SU-DHL-6 (cell line): ENCODE measurements at regions not wholly inside any gene's neighbourhood (a gene's known extent, or its start where the extent isn't known, plus 50 kb on each side); places are given as distances from the start of the nearest gene placed in this dataset.

ENCODE experiments used
- H2AFZ ChIP-seq: fragments of 200-600 bp; sonication (generic); 2 replicates; pipeline ENCODE4 v1.6.1; 2014; ENCODE audit warnings: low read depth, mild to moderate bottlenecking, moderate library complexity, mixed read lengths, antibody characterized with exemption, low read length; ENCODE audit not compliant: severe bottlenecking
- H3F3A ChIP-seq: fragments of 200-600 bp; shearing (Covaris generic); 2 replicates; pipeline ENCODE4 v1.6.0; 2016; ENCODE audit warnings: antibody characterized with exemption, mild to moderate bottlenecking; ENCODE audit not compliant: insufficient read depth
- H3K27ac ChIP-seq: fragments of 200-600 bp; sonication (generic); 2 replicates; pipeline ENCODE4 v1.5.1; 2016; ENCODE audit warnings: low read depth, mild to moderate bottlenecking, low read length, moderate library complexity, mixed read lengths
- H3K27me3 ChIP-seq: fragments of 200-600 bp; sonication (generic), shearing (Covaris generic); 2 replicates; pipeline ENCODE4 v1.6.0; 2014; ENCODE audit warnings: mild to moderate bottlenecking, low read length
- H3K36me3 ChIP-seq: fragments of 200-600 bp; sonication (generic); 2 replicates; pipeline ENCODE4 v1.6.1; 2014; ENCODE audit warnings: mild to moderate bottlenecking, low read length, mixed read lengths
- H3K4me2 ChIP-seq: fragments of 300-600, 200-600 bp; shearing (Covaris generic), sonication (generic); 2 replicates; pipeline ENCODE4 v1.6.0; 2014; ENCODE audit warnings: low read length, low read depth, mild to moderate bottlenecking; ENCODE audit not compliant: poor library complexity, severe bottlenecking
- H3K4me3 ChIP-seq: fragments of 200-600 bp; sonication (generic); 2 replicates; pipeline ENCODE4 v1.5.1; 2014; ENCODE audit warnings: antibody characterized with exemption, low read length, mild to moderate bottlenecking, mixed read lengths; ENCODE audit not compliant: insufficient read depth, poor library complexity, severe bottlenecking
- H3K79me2 ChIP-seq: fragments of 200-600 bp; sonication (generic); 2 replicates; pipeline ENCODE4 v1.6.1; 2014; ENCODE audit warnings: mild to moderate bottlenecking, low read length, moderate library complexity; ENCODE audit not compliant: insufficient read depth
- H3K9ac ChIP-seq: fragments of 200-600 bp; sonication (generic); 2 replicates; pipeline ENCODE4 v1.7.0; 2014; ENCODE audit warnings: mild to moderate bottlenecking, low read length
- H3K9me2 ChIP-seq: fragments of 200-600 bp; sonication (generic); replicated peaks from 2 replicates; pipeline ENCODE4 v1.6.1; 2014; ENCODE audit warnings: low read length; ENCODE audit not compliant: insufficient read depth
- H3K9me3 ChIP-seq: fragments of 200-600 bp; sonication (generic); 2 replicates; pipeline ENCODE4 v1.6.1; 2014; ENCODE audit warnings: low read length, mixed read lengths; ENCODE audit not compliant: insufficient read depth
- H4K20me1 ChIP-seq: fragments of 200-600 bp; sonication (generic); 2 replicates; pipeline ENCODE4 v1.6.1; 2014; ENCODE audit warnings: low read depth, mild to moderate bottlenecking, antibody characterized with exemption, low read length, moderate library complexity, mixed read lengths
- CTCF ChIP-seq: fragments of 200-600 bp; sonication (generic); IDR thresholded peaks from one replicate; pipeline ENCODE4 v1.5.1; 2017; ENCODE audit warnings: antibody characterized with exemption, mild to moderate bottlenecking, low read length, moderate library complexity; ENCODE audit not compliant: insufficient read depth, poor library complexity, severe bottlenecking
- EZH2phosphoT487 ChIP-seq: fragments of 200-600 bp; sonication (generic), shearing (Covaris generic); conservative IDR thresholded peaks from 2 replicates; pipeline ENCODE4 v1.6.1; 2018; ENCODE audit warnings: mild to moderate bottlenecking, antibody characterized with exemption, low read length, moderate library complexity, mixed read lengths

DNA sequence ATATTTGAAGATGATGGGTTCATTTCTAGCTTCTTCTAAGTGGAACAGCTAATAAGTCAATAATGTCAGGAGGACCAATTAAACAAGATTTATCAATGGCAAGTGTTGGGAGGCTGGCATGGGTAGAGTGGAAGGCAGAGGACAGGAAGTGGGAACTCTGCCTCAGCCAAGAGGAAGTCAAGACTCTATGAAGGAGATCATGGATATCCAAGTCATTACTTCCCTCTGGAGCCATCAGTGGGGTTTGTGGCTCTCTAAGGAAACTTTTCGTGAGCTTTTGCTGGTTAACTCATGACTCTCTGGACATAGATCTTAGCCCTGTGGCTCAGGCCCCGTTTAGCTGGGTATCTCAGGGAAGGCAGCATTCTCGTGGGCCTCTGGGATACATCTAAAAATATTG lies 410.4 kb upstream of the ID2 start:
- Histone ChIP-seq H3K9me2 (no peaks in the 10 kb centered on the region), H3K27me3 (no peaks in the 10 kb centered on the region; the same call in 1 of the 2 replicates), H3K4me2 (no peak overlapping the region), H3K27ac (no peak overlapping the region), H3K36me3 (no peaks in the 10 kb centered on the region), H3K79me2 (no peaks in the 10 kb centered on the region), H3K9me3 (no peaks in the 10 kb centered on the region; the same call in 1 of the 2 replicates), H3K4me3 (no peak overlapping the region), H3F3A (no peaks in the 10 kb centered on the region), H4K20me1 (no peaks in the 10 kb centered on the region), H2AFZ (no peak overlapping the region), H3K9ac (no peak overlapping the region)
- TF ChIP-seq EZH2phosphoT487: no peak
- TF ChIP-seq CTCF: no peak

DNA sequence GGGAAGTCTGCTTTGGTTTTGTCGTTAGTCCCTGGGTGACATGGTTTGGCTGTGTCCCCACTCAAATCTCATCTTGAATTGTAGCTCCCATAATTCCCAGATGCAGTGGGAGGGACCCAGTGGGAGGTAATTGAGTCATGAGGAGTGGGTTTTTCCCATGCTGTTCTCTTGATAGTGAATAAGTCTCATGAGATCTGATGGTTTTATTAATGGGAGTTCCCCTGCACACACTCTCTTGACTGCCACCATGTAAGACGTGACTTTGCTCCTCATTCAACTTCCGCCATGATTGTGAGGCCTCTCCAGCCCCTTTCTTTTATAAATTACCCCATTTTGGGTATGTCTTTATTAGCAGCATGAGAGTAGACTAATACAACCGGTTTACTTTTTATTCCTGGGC lies 405.8 kb upstream of the ID2 start:
- Histone ChIP-seq H3K9me2 (no peaks in the 10 kb centered on the region), H3K4me3 (no peak overlapping the region), H3K9me3 (no peaks in the 10 kb centered on the region; the same call in 1 of the 2 replicates), H3F3A (no peaks in the 10 kb centered on the region), H3K36me3 (no peaks in the 10 kb centered on the region), H3K79me2 (no peaks in the 10 kb centered on the region), H3K9ac (no peak overlapping the region), H3K27me3 (no peaks in the 10 kb centered on the region; the same call in 1 of the 2 replicates), H2AFZ (no peak overlapping the region), H3K27ac (no peak overlapping the region), H4K20me1 (no peaks in the 10 kb centered on the region), H3K4me2 (no peak overlapping the region)
- TF ChIP-seq EZH2phosphoT487: no peak
- TF ChIP-seq CTCF: no peak

- TF ChIP-seq CTCF: no peak
- no peak for TF ChIP-seq EZH2phosphoT487
- H3K4me3 ChIP-seq: no peak overlapping the region
- peak overlapping the region; percentile 45 for H3K4me2 ChIP-seq
- H3K36me3 ChIP-seq: no peaks in the 10 kb centered on the region
- H3K27me3 ChIP-seq: no peaks in the 10 kb centered on the region; the same call in 1 of the 2 replicates
- H3K9ac ChIP-seq: 0 out of 2 replicates have a peak overlapping the region, but pooled peaks have one; percentile 1
- H3K27ac ChIP-seq: no peak overlapping the region
- peak overlapping the region; percentile 10 for H2AFZ ChIP-seq
- no peaks in the 10 kb centered on the region for H3K79me2 ChIP-seq
- H3K9me2 ChIP-seq: no peaks in the 10 kb centered on the region
- no peaks in the 10 kb centered on the region for H3F3A ChIP-seq
- H4K20me1 ChIP-seq: no peaks in the 10 kb centered on the region
- no peaks in the 10 kb centered on the region; the same call in 1 of the 2 replicates for H3K9me3 ChIP-seq
These were observed 403.8 kb upstream of the ID2 start for GRCh38 chr2:8277921-8278571.
